K562 (cell line): ENCODE measurements at regions not wholly inside any gene's neighbourhood (a gene's known extent, or its start where the extent isn't known, plus 50 kb on each side); places are given as distances from the start of the nearest gene placed in this dataset.

Experiments used
- ATAC-seq: fragments of 200-7000 bp; cut with Tn5 transposase; 3 replicates; pipeline ENCODE4 v1.9.1; 2020; ENCODE audit warnings: moderate library complexity
- BruUV-seq: library from RNA; stranded (reverse); fragments of 400-500 nt; replicated peaks from 2 replicates; lab custom pipeline; 2021; lab: Mats Ljungman, UMichigan
- CTCF ChIA-PET: fragments of 300-600 bp; formaldehyde crosslinking; extraction: SDS; loops from one replicate; lab custom pipeline; 2021; ENCODE audit warnings: low intra/inter-chr PET ratio; lab: Yijun Ruan, JAX
- POLR2A ChIA-PET: fragments of 300-600, 350-650 bp; sonication (Branson Sonifier 250); formaldehyde crosslinking; extraction: SDS; loops from one replicate; lab custom pipeline; 2021; ENCODE audit warnings: antibody characterized with exemption, inconsistent platforms; lab: Yijun Ruan, JAX
- DNase-seq, 4 experiments: peaks; one replicate each; pipeline versions ENCODE4 v3.0.0 to v3.0.0-alpha.2; 2011 to 2018; ENCODE audit warnings: low spot score in 3 of 4, mixed read lengths in 3 of 4; ENCODE audit errors: extremely low read depth in 1 of 4
- FAIRE-seq: peaks from 2 replicates; lab custom pipeline; 2011; peaks lifted over from hg19 to GRCh38; lab: Jason Lieb, UNC
- H2AFZ ChIP-seq: 2 replicates; pipeline ENCODE4 v1.6.0; 2011; ENCODE audit warnings: low read depth, low read length, control low read depth, inconsistent platforms
- H3K27ac ChIP-seq: fragments of 200-600 bp; 3 replicates; pipeline ENCODE4 v1.8.0; 2011; ENCODE audit warnings: low read depth, mild to moderate bottlenecking, control low read depth, inconsistent platforms, low read length, moderate library complexity, mixed read lengths; ENCODE audit errors: extremely low read depth
- H3K27me3 ChIP-seq, 2 experiments: fragments of 300-600 bp in 1 of 2; 2 replicates in 1 of 2; 3 replicates in 1 of 2; pipeline versions ENCODE4 v1.6.0 to v1.8.0; 2011; ENCODE audit warnings: inconsistent platforms in 2 of 2, low read length in 2 of 2, mild to moderate bottlenecking in 1 of 2, mixed read lengths in 1 of 2, moderate library complexity in 1 of 2; ENCODE audit not compliant: control insufficient read depth in 2 of 2, insufficient read depth in 2 of 2
- H3K36me3 ChIP-seq: fragments of 300-600 bp; 3 replicates; pipeline ENCODE4 v1.8.0; 2011; ENCODE audit warnings: mild to moderate bottlenecking, low read length, inconsistent platforms; ENCODE audit not compliant: control insufficient read depth, insufficient read depth
- H3K4me1 ChIP-seq, 2 experiments: fragments of 200-600 bp in 1 of 2; replicated peaks in 1 of 2; 2 replicates in 1 of 2; 3 replicates in 1 of 2; pipeline versions ENCODE4 v1.5.1 to v1.8.0; 2011; ENCODE audit warnings: inconsistent platforms in 2 of 2, low read length in 2 of 2, mild to moderate bottlenecking in 1 of 2, mixed read lengths in 1 of 2, moderate library complexity in 1 of 2; ENCODE audit not compliant: control insufficient read depth in 2 of 2, insufficient read depth in 2 of 2
- H3K4me2 ChIP-seq: 2 replicates; pipeline ENCODE4 v1.6.1; 2011; ENCODE audit warnings: low read length, control low read depth, inconsistent platforms, mixed read lengths; ENCODE audit not compliant: insufficient read depth
- H3K4me3 ChIP-seq: fragments of 200-600 bp; sonication (generic), shearing (Covaris generic); 2 replicates; pipeline ENCODE4 v1.5.1; 2016; ENCODE audit warnings: control low read depth, inconsistent platforms
- H3K79me2 ChIP-seq: fragments of 200-600 bp; 3 replicates; pipeline ENCODE4 v1.8.0; 2011; ENCODE audit warnings: low read length, inconsistent platforms; ENCODE audit not compliant: control insufficient read depth, insufficient read depth
- H3K9ac ChIP-seq, 2 experiments: 2 replicates each; pipeline versions ENCODE4 v1.6.0 to v1.6.1; 2011; ENCODE audit warnings: low read depth in 2 of 2, low read length in 2 of 2, control low read depth in 1 of 2, inconsistent platforms in 1 of 2, mild to moderate bottlenecking in 1 of 2, mixed read lengths in 1 of 2; ENCODE audit not compliant: insufficient read depth in 1 of 2
- H3K9me1 ChIP-seq: one replicate; pipeline ENCODE4 v1.6.0; 2011; ENCODE audit warnings: inconsistent platforms, mild to moderate bottlenecking, low read length, moderate library complexity; ENCODE audit not compliant: control insufficient read depth, insufficient read depth
- H3K9me3 ChIP-seq: replicated peaks from 2 replicates; pipeline ENCODE4 v1.5.1; 2011; ENCODE audit warnings: low read depth, low read length, inconsistent platforms; ENCODE audit not compliant: control insufficient read depth, insufficient read depth
- H4K20me1 ChIP-seq: replicated peaks from 2 replicates; pipeline ENCODE4 v1.6.1; 2011; ENCODE audit warnings: low read length, inconsistent platforms, mixed read lengths; ENCODE audit not compliant: control insufficient read depth, insufficient read depth
- BCL6 ChIP-seq: fragments of 250-450 bp; sonication (Bioruptor Pico); IDR thresholded peaks from 2 replicates; pipeline ENCODE4 v1.4.0; 2020
- CEBPZ ChIP-seq: fragments of 150-350 bp; IDR thresholded peaks from 2 replicates; pipeline ENCODE4 v1.6.1; 2014; ENCODE audit warnings: low read depth, mild to moderate bottlenecking, low read length, borderline replicate concordance
- CHD1 ChIP-seq: fragments of 200-600 bp; sonication (generic); IDR thresholded peaks from one replicate; pipeline ENCODE4 v1.6.1; 2012; ENCODE audit warnings: mild to moderate bottlenecking, moderate library complexity, low read length, inconsistent platforms
- CREBBP ChIP-seq: IDR thresholded peaks from one replicate; pipeline ENCODE4 v1.6.1; 2012; ENCODE audit warnings: low read depth, mild to moderate bottlenecking, control low read depth, inconsistent platforms, low read length
- HNRNPH1 ChIP-seq: fragments of 200-400 bp; formaldehyde crosslinking; optimal IDR thresholded peaks from 2 replicates; pipeline ENCODE3; 2017; ENCODE audit warnings: low read depth, mild to moderate bottlenecking, low read length, moderate library complexity
- PTTG1 ChIP-seq: fragments of 450-650 bp; IDR thresholded peaks from 2 replicates; pipeline ENCODE4 v1.6.1; 2016; ENCODE audit warnings: low read depth, mild to moderate bottlenecking, missing genetic modification characterization, missing compliant biosample characterization
- RBM22 ChIP-seq: fragments of 200-400 bp; formaldehyde crosslinking; IDR thresholded peaks from 2 replicates; pipeline ENCODE4 v1.6.1; 2018; ENCODE audit warnings: low read length, low read depth; ENCODE audit not compliant: poor library complexity, severe bottlenecking
- SREBF2 ChIP-seq: sonication (generic); formaldehyde crosslinking; IDR thresholded peaks from 2 replicates; pipeline ENCODE4 v1.4.0; 2020; ENCODE audit warnings: mild to moderate bottlenecking, missing genetic modification reagents
- ZNF717 ChIP-seq: fragments of 250-450 bp; sonication (Bioruptor Pico); IDR thresholded peaks from 2 replicates; pipeline ENCODE4 v1.5.0; 2021
- WGBS: fragments of 100-300 bp; shearing (Covaris generic); methylation state at CpG from one replicate; pipeline ENCODE4 v1.1.6; 2016; ENCODE audit warnings: low coverage, mixed read lengths; ENCODE audit not compliant: insufficient coverage; ENCODE audit errors: missing lambda C conversion rate; 5-methylcytosine and 5-hydroxymethylcytosine counted together
- in situ Hi-C: fragments of 300-500 bp; cut with MboI; formaldehyde crosslinking; loops from 4 replicates; pipeline ENCODE4 v1.15.0; 2018; ENCODE audit warnings: inconsistent platforms, mixed read lengths
- intact Hi-C: fragments of 100-400 bp; cut with micrococcal nuclease; formaldehyde crosslinking; loops from 2 replicates; pipeline ENCODE4 v1.14.2; 2022
- TF ChIP-seq, protein P1 (sequence below): sonication (generic); formaldehyde crosslinking; IDR thresholded peaks from 2 replicates; pipeline ENCODE4 v1.8.1; 2023; ENCODE audit warnings: mild to moderate bottlenecking, missing genetic modification reagents

DNA sequence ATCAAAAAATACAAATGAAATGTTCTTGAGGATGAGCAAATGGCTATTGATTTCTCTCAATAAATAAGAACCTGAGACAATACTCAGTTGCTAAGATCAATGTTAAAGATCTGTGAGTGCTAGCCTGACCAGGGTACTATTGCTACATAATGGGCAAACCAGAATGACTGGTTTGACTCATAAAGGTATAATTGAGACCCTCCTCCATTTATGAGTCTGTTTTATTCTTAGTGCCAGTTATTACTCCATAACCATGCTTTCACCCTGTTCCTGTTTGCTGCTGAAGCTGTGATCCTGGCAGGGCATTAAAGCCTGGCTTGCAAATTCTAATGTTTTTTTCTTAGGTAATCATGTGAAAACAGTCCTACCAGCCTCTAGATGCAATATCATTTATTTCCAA, 56.6 kb upstream of the PPM1B start:
- no TSS peak for BruUV-seq
- no peaks in the 10 kb centered on the region for H3K4me1 ChIP-seq
- no peaks in the 10 kb centered on the region for H3K9me1 ChIP-seq
- no peak overlapping the region for H3K27ac ChIP-seq
- no peak overlapping the region for H3K4me2 ChIP-seq
- no peak overlapping the region for H3K4me3 ChIP-seq
- ChIA-PET POLR2A (interaction anchor here (1.4 kb wide), 1 partner anchor 9 kb away, joined by 3 read pairs; no protein-coding TSS in a partner anchor), CTCF (no interaction called here)
- in situ Hi-C loops, result no loop called here
- TF ChIP-seq CEBPZ, result no peak
- H3K36me3 ChIP-seq, result no peaks in the 10 kb centered on the region
- H4K20me1 ChIP-seq, result no peaks in the 10 kb centered on the region
- DNase-seq (no peak), FAIRE-seq (no peak), ATAC-seq (no peak)
- H3K79me2 ChIP-seq, result no peaks in the 10 kb centered on the region
- no peak overlapping the region for H3K9ac ChIP-seq
- H2AFZ ChIP-seq, result no peak overlapping the region
- H3K27me3 ChIP-seq, result peaks cover 3 to 19% of the 10 kb centered on the region in 2 experiments; a peak in 2 of 5 replicates
- intact Hi-C loops, result no loop called here
- H3K9me3 ChIP-seq, result no peaks in the 10 kb centered on the region

- no TSS peak for BruUV-seq
Observed at GRCh38 chr2:44116319-44116718, 52.4 kb upstream of the PPM1B start.

More at GRCh38 chr2:44116319-44116718, 52.4 kb upstream of the PPM1B start:
- no peak for DNase-seq
- Histone ChIP-seq H3K27ac (no peak overlapping the region), H3K4me1 (no peaks in the 10 kb centered on the region), H3K27me3 (peaks cover 0 to 11% of the 10 kb centered on the region in 2 experiments; a peak in 2 of 5 replicates), H3K79me2 (no peaks in the 10 kb centered on the region), H2AFZ (no peak overlapping the region), H4K20me1 (no peaks in the 10 kb centered on the region), H3K9me1 (no peaks in the 10 kb centered on the region), H3K9ac (no peak overlapping the region), H3K4me3 (no peak overlapping the region), H3K9me3 (no peaks in the 10 kb centered on the region), H3K36me3 (no peaks in the 10 kb centered on the region), H3K4me2 (no peak overlapping the region)
- TF ChIP-seq HNRNPH1, result no peak
- no peak for TF ChIP-seq CREBBP
- no peak for TF ChIP-seq BCL6 (CRISPR knock-in tag)
- no peak for TF ChIP-seq ZNF717 (CRISPR knock-in tag)
- no peak for TF ChIP-seq CHD1
- TF ChIP-seq RBM22, result no peak
- TF ChIP-seq SREBF2 (CRISPR knock-in tag), result no peak
- TF ChIP-seq, protein P1, sequence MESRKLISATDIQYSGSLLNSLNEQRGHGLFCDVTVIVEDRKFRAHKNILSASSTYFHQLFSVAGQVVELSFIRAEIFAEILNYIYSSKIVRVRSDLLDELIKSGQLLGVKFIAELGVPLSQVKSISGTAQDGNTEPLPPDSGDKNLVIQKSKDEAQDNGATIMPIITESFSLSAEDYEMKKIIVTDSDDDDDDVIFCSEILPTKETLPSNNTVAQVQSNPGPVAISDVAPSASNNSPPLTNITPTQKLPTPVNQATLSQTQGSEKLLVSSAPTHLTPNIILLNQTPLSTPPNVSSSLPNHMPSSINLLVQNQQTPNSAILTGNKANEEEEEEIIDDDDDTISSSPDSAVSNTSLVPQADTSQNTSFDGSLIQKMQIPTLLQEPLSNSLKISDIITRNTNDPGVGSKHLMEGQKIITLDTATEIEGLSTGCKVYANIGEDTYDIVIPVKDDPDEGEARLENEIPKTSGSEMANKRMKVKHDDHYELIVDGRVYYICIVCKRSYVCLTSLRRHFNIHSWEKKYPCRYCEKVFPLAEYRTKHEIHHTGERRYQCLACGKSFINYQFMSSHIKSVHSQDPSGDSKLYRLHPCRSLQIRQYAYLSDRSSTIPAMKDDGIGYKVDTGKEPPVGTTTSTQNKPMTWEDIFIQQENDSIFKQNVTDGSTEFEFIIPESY, result peak; percentile 60; the same call in 1 of the 2 replicates
- TF ChIP-seq PTTG1 (tag), result no peak
- intact Hi-C loops (no loop called here), in situ Hi-C loops (no loop called here)
- FAIRE-seq, result no peak
- WGBS, result 1% methylated on average over 3 of the region's 3 CpGs
- ATAC-seq, result no peak
- ChIA-PET POLR2A (no interaction called here), CTCF (no interaction called here)
